PC-3 (cell line): ENCODE measurements at regions not wholly inside any gene's neighbourhood (a gene's known extent, or its start where the extent isn't known, plus 50 kb on each side); places are given as distances from the start of the nearest gene placed in this dataset.

Experiments
- ATAC-seq: fragments of 200-7000 bp; cut with Tn5 transposase; 2 replicates; pipeline ENCODE4 v1.9.1; 2020; ENCODE audit warnings: mild to moderate bottlenecking, moderate library complexity
- BruUV-seq: library from RNA; stranded (reverse); fragments of 400-500 nt; replicated peaks from 2 replicates; lab custom pipeline; 2021; lab: Mats Ljungman, UMichigan
- CTCF ChIA-PET: fragments of 300-600 bp; sonication (Branson Sonifier 250); formaldehyde crosslinking; loops from one replicate; lab custom pipeline; 2022; ENCODE audit warnings: antibody characterized with exemption; lab: Charles Lee
- POLR2A ChIA-PET: fragments of 300-600 bp; sonication (Branson Sonifier 250); formaldehyde crosslinking; loops from one replicate; lab custom pipeline; 2022; ENCODE audit warnings: antibody characterized with exemption; ENCODE audit not compliant: unreplicated experiment; lab: Charles Lee
- DNase-seq: peaks from one replicate; pipeline ENCODE4 v3.0.0-alpha.2; 2015
- H2AFZ ChIP-seq: fragments of 300-600 bp; sonication (generic); 2 replicates; pipeline ENCODE4 v1.6.0; 2016; ENCODE audit warnings: antibody characterized with exemption, low read length
- H3F3A ChIP-seq: fragments of 300-600 bp; sonication (generic); one replicate; pipeline ENCODE4 v1.6.0; 2017; ENCODE audit warnings: antibody characterized with exemption, low read length, control low read depth, mild to moderate bottlenecking; ENCODE audit not compliant: unreplicated experiment
- H3K27ac ChIP-seq: fragments of 300-600 bp; sonication (generic); 2 replicates; pipeline ENCODE4 v1.5.1; 2016; ENCODE audit warnings: mild to moderate bottlenecking, low read length
- H3K27me3 ChIP-seq: fragments of 300-600 bp; sonication (generic); 2 replicates; pipeline ENCODE4 v1.6.1; 2016; ENCODE audit warnings: low read length, mixed read lengths
- H3K36me3 ChIP-seq: fragments of 300-600 bp; sonication (generic); 2 replicates; pipeline ENCODE4 v1.6.1; 2016; ENCODE audit warnings: low read depth, mixed run types, low read length, mixed read lengths
- H3K4me1 ChIP-seq: fragments of 300-600 bp; sonication (generic); 2 replicates; pipeline ENCODE4 v1.5.1; 2016; ENCODE audit warnings: low read length; ENCODE audit not compliant: insufficient read depth
- H3K4me2 ChIP-seq: fragments of 300-600 bp; sonication (generic); 2 replicates; pipeline ENCODE4 v1.6.0; 2016; ENCODE audit warnings: low read length
- H3K4me3 ChIP-seq: fragments of 300-600 bp; sonication (generic); 2 replicates; pipeline ENCODE4 v1.5.1; 2016; ENCODE audit warnings: mild to moderate bottlenecking, low read length, mixed read lengths
- H3K79me2 ChIP-seq: fragments of 300-600 bp; sonication (generic); 2 replicates; pipeline ENCODE4 v1.6.1; 2017; ENCODE audit warnings: low read length, mixed read lengths
- H3K9ac ChIP-seq: fragments of 300-600 bp; sonication (generic); 2 replicates; pipeline ENCODE4 v1.6.0; 2016; ENCODE audit warnings: mild to moderate bottlenecking, low read length
- H3K9me2 ChIP-seq: fragments of 300-600 bp; sonication (generic); replicated peaks from 2 replicates; pipeline ENCODE4 v1.6.1; 2016; ENCODE audit warnings: mixed run types, low read length, mixed read lengths
- H3K9me3 ChIP-seq: fragments of 300-600 bp; sonication (generic); 2 replicates; pipeline ENCODE4 v1.6.1; 2016; ENCODE audit warnings: low read length, mixed read lengths
- H4K20me1 ChIP-seq: fragments of 300-600 bp; sonication (generic); 2 replicates; pipeline ENCODE4 v1.6.1; 2016; ENCODE audit warnings: low read length, mixed read lengths
- EZH2 ChIP-seq: fragments of 300-600 bp; sonication (generic); IDR thresholded peaks from one replicate; pipeline ENCODE4 v1.6.1; 2017; ENCODE audit warnings: antibody characterized with exemption, mild to moderate bottlenecking, low read length; ENCODE audit not compliant: unreplicated experiment
- EZH2phosphoT487 ChIP-seq: fragments of 300-600 bp; sonication (generic); IDR thresholded peaks from 2 replicates; pipeline ENCODE4 v1.6.1; 2018; ENCODE audit warnings: mild to moderate bottlenecking, antibody characterized with exemption, low read length, borderline replicate concordance
- intact Hi-C: fragments of 100-400 bp; cut with micrococcal nuclease; formaldehyde crosslinking; loops from 2 replicates; pipeline ENCODE4 v1.9.0; 2023
- TF ChIP-seq, protein P1 (sequence below): fragments of 300-600 bp; sonication (generic); conservative IDR thresholded peaks from 2 replicates; pipeline ENCODE4 v1.5.1; 2017; ENCODE audit warnings: antibody characterized with exemption, low read depth, mild to moderate bottlenecking, low read length

DNA sequence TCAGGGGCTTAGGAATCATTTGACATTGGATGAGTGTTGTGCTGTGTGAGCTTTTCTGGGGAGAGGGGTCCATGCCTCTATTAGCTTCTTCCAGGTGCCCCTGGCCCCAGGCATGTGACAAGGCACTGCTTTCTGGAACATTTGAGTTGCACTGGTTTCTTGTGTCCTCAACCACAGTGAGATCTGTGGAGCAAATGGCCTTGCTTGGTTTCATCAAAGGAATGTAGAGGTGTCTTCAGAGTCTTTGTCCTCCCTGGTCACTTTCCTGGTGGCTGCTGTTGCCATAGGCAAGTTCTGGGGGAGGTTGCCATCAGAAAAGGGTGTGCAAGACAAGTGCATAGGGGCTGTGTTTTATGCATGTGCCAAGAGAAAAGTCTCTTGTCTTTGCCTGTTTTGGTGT is 157.5 kb downstream of the MACROH2A1 start:
- intact Hi-C loops, result no loop called here
- Histone ChIP-seq H4K20me1 (no peaks in the 10 kb centered on the region), H3F3A (no peaks in the 10 kb centered on the region), H3K9me2 (no peaks in the 10 kb centered on the region), H3K27me3 (no peaks in the 10 kb centered on the region), H3K36me3 (no peaks in the 10 kb centered on the region), H3K4me3 (no peak overlapping the region), H3K4me1 (peaks cover 39% of the 10 kb centered on the region), H3K9ac (no peak overlapping the region), H3K79me2 (no peaks in the 10 kb centered on the region), H3K27ac (peak overlapping the region; percentile 39), H2AFZ (no peak overlapping the region), H3K9me3 (no peaks in the 10 kb centered on the region), H3K4me2 (no peak overlapping the region)
- DNase-seq (no peak), ATAC-seq (no peak)
- ChIA-PET CTCF (no interaction called here), POLR2A (no interaction called here)
- TF ChIP-seq EZH2phosphoT487, result no peak
- TF ChIP-seq, protein P1, sequence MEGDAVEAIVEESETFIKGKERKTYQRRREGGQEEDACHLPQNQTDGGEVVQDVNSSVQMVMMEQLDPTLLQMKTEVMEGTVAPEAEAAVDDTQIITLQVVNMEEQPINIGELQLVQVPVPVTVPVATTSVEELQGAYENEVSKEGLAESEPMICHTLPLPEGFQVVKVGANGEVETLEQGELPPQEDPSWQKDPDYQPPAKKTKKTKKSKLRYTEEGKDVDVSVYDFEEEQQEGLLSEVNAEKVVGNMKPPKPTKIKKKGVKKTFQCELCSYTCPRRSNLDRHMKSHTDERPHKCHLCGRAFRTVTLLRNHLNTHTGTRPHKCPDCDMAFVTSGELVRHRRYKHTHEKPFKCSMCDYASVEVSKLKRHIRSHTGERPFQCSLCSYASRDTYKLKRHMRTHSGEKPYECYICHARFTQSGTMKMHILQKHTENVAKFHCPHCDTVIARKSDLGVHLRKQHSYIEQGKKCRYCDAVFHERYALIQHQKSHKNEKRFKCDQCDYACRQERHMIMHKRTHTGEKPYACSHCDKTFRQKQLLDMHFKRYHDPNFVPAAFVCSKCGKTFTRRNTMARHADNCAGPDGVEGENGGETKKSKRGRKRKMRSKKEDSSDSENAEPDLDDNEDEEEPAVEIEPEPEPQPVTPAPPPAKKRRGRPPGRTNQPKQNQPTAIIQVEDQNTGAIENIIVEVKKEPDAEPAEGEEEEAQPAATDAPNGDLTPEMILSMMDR, result no peak
- no peak for TF ChIP-seq EZH2
- BruUV-seq, result no TSS peak

DNA sequence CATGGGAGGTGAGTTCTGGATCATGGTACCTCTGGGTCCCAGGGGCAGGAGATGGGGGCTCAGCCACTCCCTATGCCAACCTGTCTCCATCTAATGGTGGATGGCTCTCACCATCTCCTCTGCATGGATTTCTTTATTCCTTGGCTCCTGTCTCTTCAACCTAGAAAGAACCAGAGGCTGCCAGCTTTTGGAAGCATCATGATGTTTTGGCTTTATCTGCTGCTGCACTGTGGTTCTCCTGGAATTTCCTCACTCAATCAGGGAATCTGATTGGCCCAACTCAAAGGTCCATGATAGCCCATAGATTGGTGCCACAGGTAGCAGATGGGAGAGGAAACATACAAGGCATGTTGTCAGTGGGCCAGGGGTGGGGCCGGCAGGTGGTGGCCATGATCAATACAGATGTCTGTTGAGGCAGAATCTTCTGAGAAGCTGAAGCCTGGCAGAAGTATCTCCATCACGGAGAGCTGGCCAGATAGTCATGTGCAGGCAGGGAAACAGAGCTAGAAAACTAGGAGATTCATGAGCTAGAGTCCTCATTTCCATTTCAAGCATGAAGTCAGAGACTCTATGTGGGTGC is 158.2 kb downstream of the MACROH2A1 start:
- H4K20me1 ChIP-seq, result no peaks in the 10 kb centered on the region
- H3K9ac ChIP-seq, result no peak overlapping the region
- H3K4me3 ChIP-seq, result no peak overlapping the region
- H3K4me2 ChIP-seq, result no peak overlapping the region
- no peak for ATAC-seq
- H2AFZ ChIP-seq, result no peak overlapping the region
- H3K36me3 ChIP-seq, result no peaks in the 10 kb centered on the region
- ChIA-PET POLR2A (no interaction called here), CTCF (no interaction called here)
- intact Hi-C loops, result no loop called here
- no peak for DNase-seq
- no peak overlapping the region for H3K27ac ChIP-seq
- H3K9me3 ChIP-seq, result no peaks in the 10 kb centered on the region
- BruUV-seq, result no TSS peak
- H3K9me2 ChIP-seq, result no peaks in the 10 kb centered on the region
- no peaks in the 10 kb centered on the region for H3F3A ChIP-seq
- no peaks in the 10 kb centered on the region for H3K79me2 ChIP-seq
- peaks cover 33% of the 10 kb centered on the region for H3K4me1 ChIP-seq
- no peaks in the 10 kb centered on the region for H3K27me3 ChIP-seq
- TF ChIP-seq EZH2 (no peak), EZH2phosphoT487 (no peak)
- TF ChIP-seq, protein P1, result no peak

DNA sequence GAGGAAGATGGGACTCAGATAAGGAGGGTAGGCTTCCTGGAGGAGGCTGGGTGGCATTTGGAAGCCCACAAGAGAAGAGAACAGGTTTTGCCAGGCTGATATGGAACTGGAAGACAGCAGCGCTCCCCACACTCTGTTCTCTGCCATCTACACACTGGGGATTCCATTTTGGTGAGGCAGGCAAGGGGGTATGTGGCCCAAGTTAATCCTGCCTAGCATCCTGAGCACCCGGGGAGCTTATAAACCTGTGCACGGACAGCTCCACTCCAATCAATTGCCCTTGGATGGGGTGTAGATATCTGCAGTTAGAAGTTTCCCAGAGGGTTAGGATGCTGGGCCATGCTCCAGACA is 158.8 kb downstream of the MACROH2A1 start:
- TF ChIP-seq, protein P1, result no peak
- TF ChIP-seq EZH2phosphoT487 (no peak), EZH2 (no peak)
- no peaks in the 10 kb centered on the region for H4K20me1 ChIP-seq
- no peaks in the 10 kb centered on the region for H3K9me2 ChIP-seq
- ChIA-PET POLR2A (no interaction called here), CTCF (no interaction called here)
- no peaks in the 10 kb centered on the region for H3F3A ChIP-seq
- DNase-seq (no peak), ATAC-seq (no peak)
- H3K36me3 ChIP-seq, result no peaks in the 10 kb centered on the region
- H3K79me2 ChIP-seq, result no peaks in the 10 kb centered on the region
- intact Hi-C loops, result no loop called here
- no peak overlapping the region for H3K4me3 ChIP-seq
- H3K27me3 ChIP-seq, result no peaks in the 10 kb centered on the region
- H3K4me1 ChIP-seq, result peaks cover 27% of the 10 kb centered on the region
- no peak overlapping the region for H3K4me2 ChIP-seq
- H3K9ac ChIP-seq, result no peak overlapping the region
- H3K9me3 ChIP-seq, result no peaks in the 10 kb centered on the region
- BruUV-seq, result no TSS peak
- no peak overlapping the region for H3K27ac ChIP-seq
- no peak overlapping the region for H2AFZ ChIP-seq
